H9 (cell line): ENCODE measurements at regions not wholly inside any gene's neighbourhood (a gene's known extent, or its start where the extent isn't known, plus 50 kb on each side); places are given as distances from the start of the nearest gene placed in this dataset.

Source experiments
- DNase-seq: peaks from one replicate; pipeline ENCODE4 v3.0.0-alpha.2; 2017
- H2AFZ ChIP-seq: one replicate; pipeline ENCODE4 v1.6.1; 2013; ENCODE audit warnings: mild to moderate bottlenecking, low read length, control low read depth, moderate library complexity
- H2AK5ac ChIP-seq: 2 replicates; pipeline ENCODE4 v1.6.1; 2013; ENCODE audit warnings: low read length, control low read depth, mixed read lengths; ENCODE audit not compliant: insufficient read length
- H2BK120ac ChIP-seq: one replicate; pipeline ENCODE4 v1.6.1; 2013; ENCODE audit warnings: low read depth, mild to moderate bottlenecking, low read length, control low read depth, inconsistent platforms; ENCODE audit not compliant: poor library complexity, severe bottlenecking
- H2BK12ac ChIP-seq: 2 replicates; pipeline ENCODE4 v1.6.1; 2013; ENCODE audit warnings: low read length, control low read depth, mixed read lengths, low read depth; ENCODE audit not compliant: insufficient read length
- H2BK15ac ChIP-seq: 2 replicates; pipeline ENCODE4 v1.6.1; 2013; ENCODE audit warnings: low read depth, low read length, control low read depth
- H2BK20ac ChIP-seq: one replicate; pipeline ENCODE4 v1.6.1; 2013; ENCODE audit warnings: low read depth, mild to moderate bottlenecking, low read length, control low read depth, inconsistent platforms; ENCODE audit not compliant: poor library complexity, severe bottlenecking
- H2BK5ac ChIP-seq: 2 replicates; pipeline ENCODE4 v1.6.1; 2013; ENCODE audit warnings: low read length, control low read depth, mixed read lengths; ENCODE audit not compliant: insufficient read length
- H3K14ac ChIP-seq: 2 replicates; pipeline ENCODE4 v1.6.1; 2013; ENCODE audit warnings: low read length, control low read depth; ENCODE audit not compliant: insufficient read depth
- H3K18ac ChIP-seq: 2 replicates; pipeline ENCODE4 v1.6.1; 2013; ENCODE audit warnings: low read depth, mild to moderate bottlenecking, mixed read lengths, low read length, control low read depth; ENCODE audit not compliant: insufficient read length
- H3K23ac ChIP-seq: 2 replicates; pipeline ENCODE4 v1.6.1; 2013; ENCODE audit warnings: low read length, control low read depth, mixed read lengths, low read depth; ENCODE audit not compliant: insufficient read length
- H3K23me2 ChIP-seq: 2 replicates; pipeline ENCODE4 v1.6.1; 2013; ENCODE audit warnings: low read depth, mild to moderate bottlenecking, mixed read lengths, low read length, control low read depth; ENCODE audit not compliant: insufficient read length, poor library complexity, severe bottlenecking
- H3K27ac ChIP-seq: 2 replicates; pipeline ENCODE4 v1.5.1; 2013; ENCODE audit warnings: low read length, control low read depth, mixed read lengths, low read depth; ENCODE audit not compliant: insufficient read length
- H3K27me3 ChIP-seq: 2 replicates; pipeline ENCODE4 v1.6.1; 2013; ENCODE audit warnings: low read length, control low read depth, inconsistent platforms; ENCODE audit not compliant: insufficient read depth
- H3K4ac ChIP-seq: 2 replicates; pipeline ENCODE4 v1.6.1; 2013; ENCODE audit warnings: low read depth, mild to moderate bottlenecking, control low read depth, inconsistent platforms, low read length, moderate library complexity
- H3K4me1 ChIP-seq: 2 replicates; pipeline ENCODE4 v1.6.1; 2013; ENCODE audit warnings: low read length, control low read depth, inconsistent platforms; ENCODE audit not compliant: insufficient read depth
- H3K4me2 ChIP-seq: 2 replicates; pipeline ENCODE4 v1.6.1; 2013; ENCODE audit warnings: low read length, control low read depth, mixed read lengths; ENCODE audit not compliant: insufficient read length, insufficient read depth
- H3K56ac ChIP-seq: 2 replicates; pipeline ENCODE4 v1.6.1; 2013; ENCODE audit warnings: low read depth, mild to moderate bottlenecking, mixed read lengths, low read length, control low read depth; ENCODE audit not compliant: insufficient read length
- H3K79me1 ChIP-seq: 2 replicates; pipeline ENCODE4 v1.6.1; 2013; ENCODE audit warnings: low read depth, mild to moderate bottlenecking, moderate library complexity, low read length, control low read depth, inconsistent platforms; ENCODE audit not compliant: insufficient read depth, poor library complexity, severe bottlenecking
- H3K79me2 ChIP-seq: 2 replicates; pipeline ENCODE4 v1.6.1; 2013; ENCODE audit warnings: low read length, control low read depth, inconsistent platforms; ENCODE audit not compliant: insufficient read depth
- H3K9ac ChIP-seq: 2 replicates; pipeline ENCODE4 v1.6.1; 2013; ENCODE audit warnings: low read length, control low read depth, mixed read lengths; ENCODE audit not compliant: insufficient read length; ENCODE audit errors: extremely low read depth
- H3K9me3 ChIP-seq: one replicate; pipeline ENCODE4 v1.6.1; 2013; ENCODE audit warnings: low read depth, low read length, inconsistent platforms; ENCODE audit not compliant: control insufficient read depth
- H3T11ph ChIP-seq: one replicate; pipeline ENCODE4 v1.6.1; 2013; ENCODE audit warnings: mild to moderate bottlenecking, low read length, control low read depth, inconsistent platforms
- H4K20me1 ChIP-seq: one replicate; pipeline ENCODE4 v1.6.1; 2013; ENCODE audit not compliant: control insufficient read depth, insufficient read length, insufficient read depth
- H4K5ac ChIP-seq: 2 replicates; pipeline ENCODE4 v1.6.1; 2013; ENCODE audit warnings: low read depth, mild to moderate bottlenecking, mixed read lengths, low read length, control low read depth; ENCODE audit not compliant: insufficient read length
- H4K8ac ChIP-seq: replicated peaks from 2 replicates; pipeline ENCODE4 v1.6.1; 2013; ENCODE audit warnings: low read length, control low read depth, mixed read lengths, low read depth; ENCODE audit not compliant: insufficient read length
- H4K91ac ChIP-seq: 2 replicates; pipeline ENCODE4 v1.6.1; 2013; ENCODE audit warnings: low read depth, mild to moderate bottlenecking, moderate library complexity, mixed read lengths, low read length, control low read depth; ENCODE audit not compliant: insufficient read length
- H3K27ac Mint-ChIP-seq, 3 experiments: 2 replicates in 2 of 3; 3 replicates in 1 of 3; pipeline ENCODE4 v1.8.0; 2020 to 2021; ENCODE audit warnings: mixed read lengths in 3 of 3, mild to moderate bottlenecking in 1 of 3, moderate library complexity in 1 of 3
- H3K27me3 Mint-ChIP-seq: 2 replicates; pipeline ENCODE4 v1.8.0; 2021; ENCODE audit warnings: low read depth, mild to moderate bottlenecking, moderate library complexity, mixed read lengths
- H3K36me3 Mint-ChIP-seq, 3 experiments: 2 replicates in 2 of 3; 3 replicates in 1 of 3; pipeline ENCODE4 v1.8.0; 2020 to 2021; ENCODE audit warnings: low read depth in 3 of 3, mixed read lengths in 3 of 3; ENCODE audit not compliant: insufficient read depth in 1 of 3
- H3K4me1 Mint-ChIP-seq, 2 experiments: 2 replicates each; pipeline ENCODE4 v1.8.0; 2020; ENCODE audit warnings: mixed read lengths in 2 of 2
- H3K4me3 Mint-ChIP-seq, 2 experiments: 2 replicates in 1 of 2; 3 replicates in 1 of 2; pipeline ENCODE4 v1.8.0; 2020 to 2021; ENCODE audit warnings: mild to moderate bottlenecking in 2 of 2, mixed read lengths in 2 of 2, moderate library complexity in 1 of 2
- H3K9me3 Mint-ChIP-seq, 2 experiments: 2 replicates in 1 of 2; 3 replicates in 1 of 2; pipeline ENCODE4 v1.8.0; 2020; ENCODE audit warnings: mild to moderate bottlenecking in 2 of 2, mixed read lengths in 2 of 2, moderate library complexity in 1 of 2
- CTCF ChIP-seq: fragments of 200-600 bp; sonication (generic); conservative IDR thresholded peaks from 3 replicates; pipeline ENCODE4 v1.8.0; 2021; ENCODE audit warnings: antibody characterized with exemption, mild to moderate bottlenecking
- WGBS: extraction: QIAGEN DNeasy Blood & Tissue Kit; methylation state at CpG from one replicate; pipeline ENCODE4 v1.1.7; 2013; ENCODE audit warnings: missing lambda C conversion rate, low lambda C conversion rate, mixed read lengths; ENCODE audit not compliant: insufficient read length; ENCODE audit errors: extremely low coverage; 5-methylcytosine and 5-hydroxymethylcytosine counted together

- H2BK15ac ChIP-seq, result no peak overlapping the region
- H3K4me1 Mint-ChIP-seq, result no peaks in the 10 kb centered on the region
- no peak overlapping the region for H3K9ac ChIP-seq
- H3K4me3 Mint-ChIP-seq, result no peak overlapping the region
- no peaks in the 10 kb centered on the region for H3K36me3 Mint-ChIP-seq
- H3K9me3 Mint-ChIP-seq, result no peaks in the 10 kb centered on the region
- H2BK12ac ChIP-seq, result no peak overlapping the region
- no peak overlapping the region for H3K4ac ChIP-seq
- H4K5ac ChIP-seq, result no peak overlapping the region
- no peak for TF ChIP-seq CTCF
- no peak overlapping the region for H2AK5ac ChIP-seq
- no peak overlapping the region for H2BK120ac ChIP-seq
- no peak overlapping the region for H4K91ac ChIP-seq
- H2BK5ac ChIP-seq, result no peak overlapping the region
- H3K27ac Mint-ChIP-seq, result no peak overlapping the region
- DNase-seq, result no peak
- no peaks in the 10 kb centered on the region for H3K23me2 ChIP-seq
- no peak overlapping the region for H3K23ac ChIP-seq
- no CpG with 5 or more reads among the region's 2 CpGs for WGBS
- no peaks in the 10 kb centered on the region for H3K9me3 ChIP-seq
- H3K4me1 ChIP-seq, result no peaks in the 10 kb centered on the region
- H2BK20ac ChIP-seq, result no peak overlapping the region
- H3K79me1 ChIP-seq, result no peaks in the 10 kb centered on the region
- H3K4me2 ChIP-seq, result no peak overlapping the region
- no peak overlapping the region for H3T11ph ChIP-seq
- H3K14ac ChIP-seq, result no peak overlapping the region
- H4K8ac ChIP-seq, result no peak overlapping the region
- no peak overlapping the region for H3K27ac ChIP-seq
- no peak overlapping the region for H2AFZ ChIP-seq
- no peak overlapping the region for H3K56ac ChIP-seq
- H3K18ac ChIP-seq, result no peak overlapping the region
- H4K20me1 ChIP-seq, result no peaks in the 10 kb centered on the region
- H3K27me3 Mint-ChIP-seq, result no peaks in the 10 kb centered on the region
- H3K27me3 ChIP-seq, result no peaks in the 10 kb centered on the region
- no peaks in the 10 kb centered on the region for H3K79me2 ChIP-seq
Observed at GRCh38 chr7:84837405-84837804, 349.5 kb downstream of the SEMA3D start.
